ENCODE measurements at regions not wholly inside any gene's neighbourhood (a gene's known extent, or its start where the extent isn't known, plus 50 kb on each side); places are given as distances from the start of the nearest gene placed in this dataset.

DNA sequence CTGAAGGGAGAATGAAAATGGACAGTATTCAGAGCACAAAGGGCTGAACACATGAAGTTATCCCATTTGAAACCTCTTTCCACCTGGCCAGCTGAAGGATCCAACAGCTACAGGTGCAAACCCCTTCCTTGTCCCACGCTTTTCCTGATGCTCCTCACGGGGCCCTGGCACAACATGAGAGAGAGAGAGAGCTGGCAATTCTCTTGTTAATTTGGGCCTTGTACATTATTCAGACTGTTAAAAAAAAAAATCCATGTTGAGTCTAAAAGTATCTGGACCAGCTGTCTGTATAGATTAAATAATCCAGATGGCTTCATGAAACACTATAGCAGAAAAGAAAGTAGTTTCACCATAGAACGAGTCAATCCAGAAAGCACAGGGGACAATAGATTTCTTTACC is 74.1 kb downstream of the HMHB1 start:
- Histone ChIP-seq H3K9me2 (ENCODE audit: insufficient read depth) (no peaks in the 10 kb centered on the region), H3K4me1 (replicated peaks; ENCODE audit: insufficient read depth) (no peaks in the 10 kb centered on the region), H3K79me2 (ENCODE audit: low read depth) (no peaks in the 10 kb centered on the region), H4K20me1 (ENCODE audit: insufficient read depth) (no peaks in the 10 kb centered on the region), H2AFZ (no peak overlapping the region), H3K4me3 (no peak overlapping the region), H3K9me3 (ENCODE audit: insufficient read depth, low read depth) (no peaks in the 10 kb centered on the region), H3F3A (ENCODE audit: insufficient read depth, low read depth) (no peaks in the 10 kb centered on the region), H3K4me2 (no peak overlapping the region), H3K27me3 (ENCODE audit: insufficient read depth, low read depth) (no peaks in the 10 kb centered on the region), H3K36me3 (ENCODE audit: low read depth) (no peaks in the 10 kb centered on the region), H3K27ac (no peak overlapping the region)
- POLR2A ChIA-PET (ENCODE audit: unreplicated experiment): no interaction called here
- BruUV-seq (replicated peaks): no TSS peak
- intact Hi-C loops (cut with micrococcal nuclease; ENCODE audit: unreplicated experiment): no loop called here
- CTCF ChIA-PET: no interaction called here
- TF ChIP-seq, protein P1, sequence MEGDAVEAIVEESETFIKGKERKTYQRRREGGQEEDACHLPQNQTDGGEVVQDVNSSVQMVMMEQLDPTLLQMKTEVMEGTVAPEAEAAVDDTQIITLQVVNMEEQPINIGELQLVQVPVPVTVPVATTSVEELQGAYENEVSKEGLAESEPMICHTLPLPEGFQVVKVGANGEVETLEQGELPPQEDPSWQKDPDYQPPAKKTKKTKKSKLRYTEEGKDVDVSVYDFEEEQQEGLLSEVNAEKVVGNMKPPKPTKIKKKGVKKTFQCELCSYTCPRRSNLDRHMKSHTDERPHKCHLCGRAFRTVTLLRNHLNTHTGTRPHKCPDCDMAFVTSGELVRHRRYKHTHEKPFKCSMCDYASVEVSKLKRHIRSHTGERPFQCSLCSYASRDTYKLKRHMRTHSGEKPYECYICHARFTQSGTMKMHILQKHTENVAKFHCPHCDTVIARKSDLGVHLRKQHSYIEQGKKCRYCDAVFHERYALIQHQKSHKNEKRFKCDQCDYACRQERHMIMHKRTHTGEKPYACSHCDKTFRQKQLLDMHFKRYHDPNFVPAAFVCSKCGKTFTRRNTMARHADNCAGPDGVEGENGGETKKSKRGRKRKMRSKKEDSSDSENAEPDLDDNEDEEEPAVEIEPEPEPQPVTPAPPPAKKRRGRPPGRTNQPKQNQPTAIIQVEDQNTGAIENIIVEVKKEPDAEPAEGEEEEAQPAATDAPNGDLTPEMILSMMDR (conservative IDR thresholded peaks at IDR 0.05): no peak
- TF ChIP-seq EZH2 (IDR thresholded peaks at IDR 0.05; ENCODE audit: low read depth): no peak
- no peak for DNase-seq

DNA sequence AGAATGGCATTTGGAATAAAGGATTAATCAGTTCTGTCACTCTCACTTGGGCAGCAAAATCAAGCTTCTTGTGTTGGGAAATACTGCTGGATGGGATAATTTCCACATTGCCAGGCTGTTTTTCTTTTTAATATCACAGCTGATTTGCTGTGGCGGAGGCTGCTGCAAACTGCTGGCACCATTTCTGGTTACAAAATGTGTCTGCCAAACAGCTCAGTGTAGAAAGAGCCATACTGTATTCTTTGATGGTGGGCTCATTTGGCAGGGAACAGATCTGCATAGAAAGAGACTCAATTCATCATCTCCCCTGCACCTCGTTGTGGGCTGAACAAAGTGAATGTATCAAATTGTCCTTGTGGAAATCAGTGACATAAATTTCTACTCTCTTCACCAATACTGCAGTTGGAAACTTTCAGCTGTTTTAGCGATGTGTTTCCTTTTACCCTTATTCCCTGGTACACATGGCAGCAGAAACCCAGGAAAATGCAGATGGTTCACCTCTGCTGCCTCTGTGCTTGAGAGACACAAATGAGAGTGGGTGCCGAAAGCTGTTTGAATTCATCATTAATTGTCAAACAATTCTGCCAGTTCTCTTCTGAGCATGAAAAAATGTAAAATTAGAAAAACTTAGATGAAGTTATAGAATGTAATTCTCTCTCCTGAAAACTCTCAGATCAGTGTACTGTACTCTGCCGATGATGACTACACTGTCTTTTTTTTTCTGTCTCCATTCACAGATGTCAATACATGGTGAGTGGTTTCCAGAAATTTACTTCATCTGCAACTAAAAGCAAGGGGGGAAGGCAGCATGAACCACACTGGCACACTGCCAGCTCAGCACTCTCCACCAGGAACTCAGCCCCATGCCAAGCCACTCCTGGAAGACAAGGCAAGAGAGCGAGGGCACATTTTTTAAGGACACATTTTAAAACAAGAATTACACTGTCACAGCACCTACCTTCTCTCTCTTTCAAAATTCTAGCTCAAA is 75.0 kb downstream of the HMHB1 start:
- H3K36me3 ChIP-seq (ENCODE audit: low read depth): no peaks in the 10 kb centered on the region
- no peaks in the 10 kb centered on the region for H3K9me3 ChIP-seq (ENCODE audit: insufficient read depth, low read depth)
- CTCF ChIA-PET: interaction anchor here (0.7 kb wide), 1 partner anchor 964 kb away, joined by 3 read pairs; no protein-coding TSS in a partner anchor
- TF ChIP-seq, protein P1 (conservative IDR thresholded peaks at IDR 0.05): no peak
- no peak for TF ChIP-seq EZH2 (IDR thresholded peaks at IDR 0.05; ENCODE audit: low read depth)
- H3K4me2 ChIP-seq: no peak overlapping the region
- H3F3A ChIP-seq (ENCODE audit: insufficient read depth, low read depth): no peaks in the 10 kb centered on the region
- H3K9me2 ChIP-seq (ENCODE audit: insufficient read depth): no peaks in the 10 kb centered on the region
- no peaks in the 10 kb centered on the region for H3K79me2 ChIP-seq (ENCODE audit: low read depth)
- H3K27me3 ChIP-seq (ENCODE audit: insufficient read depth, low read depth): no peaks in the 10 kb centered on the region
- no TSS peak for BruUV-seq (replicated peaks)
- POLR2A ChIA-PET (ENCODE audit: unreplicated experiment): interaction anchor here (0.6 kb wide), 1 partner anchor 1034 kb away, joined by 3 read pairs; no protein-coding TSS in a partner anchor
- DNase-seq: peak in 1 of 2 experiments; percentile 11
- intact Hi-C loops (cut with micrococcal nuclease; ENCODE audit: unreplicated experiment): no loop called here
- H4K20me1 ChIP-seq (ENCODE audit: insufficient read depth): no peaks in the 10 kb centered on the region
- H3K27ac ChIP-seq: no peak overlapping the region
- no peak overlapping the region for H2AFZ ChIP-seq
- no peak overlapping the region for H3K4me3 ChIP-seq
- H3K4me1 ChIP-seq (replicated peaks; ENCODE audit: insufficient read depth): no peaks in the 10 kb centered on the region

DNA sequence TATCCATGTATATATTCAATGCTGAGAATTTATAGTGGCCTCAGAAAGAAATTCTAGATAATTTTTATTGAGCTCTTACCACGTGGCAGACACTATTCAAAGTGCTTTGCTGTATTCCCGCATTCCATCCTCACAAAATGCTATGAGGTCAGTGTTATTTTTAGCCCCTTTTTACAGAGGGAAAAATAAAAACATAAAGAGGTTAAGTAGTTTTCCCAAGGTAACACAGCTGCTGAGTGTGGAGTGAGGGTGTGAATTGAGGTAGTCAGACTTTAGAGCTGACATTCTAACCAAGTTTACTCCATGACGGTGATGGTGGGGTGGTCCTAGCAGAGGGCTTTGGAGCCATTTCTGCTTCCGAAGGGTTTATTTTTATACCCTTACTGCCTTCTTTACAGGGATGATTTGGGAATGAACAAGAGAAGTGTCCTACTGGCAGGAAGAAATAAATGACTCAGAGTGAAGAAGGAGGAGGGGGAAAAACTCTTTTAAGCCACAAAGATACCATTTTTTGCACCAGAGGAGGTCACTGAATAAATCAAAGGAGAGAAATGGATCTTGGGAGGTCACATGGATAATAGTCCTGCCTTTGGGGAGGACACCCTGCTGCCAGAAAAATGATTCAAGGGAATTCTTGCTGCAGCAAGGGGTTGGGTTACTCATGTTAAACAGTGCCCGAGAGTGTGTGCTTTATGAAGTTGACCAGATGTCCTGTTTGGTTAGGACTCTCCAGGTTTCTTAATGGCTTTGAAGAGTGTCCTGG is 76.1 kb downstream of the HMHB1 start:
- peaks cover 3% of the 10 kb centered on the region; the same call in 1 of the 2 replicates for H3K4me1 ChIP-seq (replicated peaks; ENCODE audit: insufficient read depth)
- H3K4me3 ChIP-seq: no peak overlapping the region
- H3K4me2 ChIP-seq: no peak overlapping the region
- no TSS peak for BruUV-seq (replicated peaks)
- TF ChIP-seq, protein P1 (conservative IDR thresholded peaks at IDR 0.05): no peak
- TF ChIP-seq EZH2 (IDR thresholded peaks at IDR 0.05; ENCODE audit: low read depth): no peak
- H3K27me3 ChIP-seq (ENCODE audit: insufficient read depth, low read depth): no peaks in the 10 kb centered on the region
- POLR2A ChIA-PET (ENCODE audit: unreplicated experiment): interaction anchor here (0.6 kb wide), 1 partner anchor 1035 kb away, joined by 3 read pairs; no protein-coding TSS in a partner anchor
- intact Hi-C loops (cut with micrococcal nuclease; ENCODE audit: unreplicated experiment): no loop called here
- CTCF ChIA-PET: no interaction called here
- H3F3A ChIP-seq (ENCODE audit: insufficient read depth, low read depth): no peaks in the 10 kb centered on the region
- H3K27ac ChIP-seq: no peak overlapping the region
- H2AFZ ChIP-seq: no peak overlapping the region
- H3K9me2 ChIP-seq (ENCODE audit: insufficient read depth): no peaks in the 10 kb centered on the region
- H3K36me3 ChIP-seq (ENCODE audit: low read depth): no peaks in the 10 kb centered on the region
- no peaks in the 10 kb centered on the region for H3K79me2 ChIP-seq (ENCODE audit: low read depth)
- no peaks in the 10 kb centered on the region for H4K20me1 ChIP-seq (ENCODE audit: insufficient read depth)
- H3K9me3 ChIP-seq (ENCODE audit: insufficient read depth, low read depth): no peaks in the 10 kb centered on the region
- no peak for DNase-seq

All from PC-9 (cell line).